OCI-LY3 (cell line): ENCODE measurements at regions not wholly inside any gene's neighbourhood (a gene's known extent, or its start where the extent isn't known, plus 50 kb on each side); places are given as distances from the start of the nearest gene placed in this dataset.

Experiments used
- CTCF ChIP-seq: fragments of 200-600, 300-600 bp; sonication (generic); IDR thresholded peaks from 2 replicates; pipeline ENCODE4 v1.5.1; 2014; ENCODE audit warnings: antibody characterized with exemption, low read length, low read depth
- EZH2phosphoT487 ChIP-seq: fragments of 200-600 bp; shearing (Covaris generic); IDR thresholded peaks from 2 replicates; pipeline ENCODE4 v1.6.1; 2018; ENCODE audit warnings: antibody characterized with exemption, mixed run types, low read depth

- TF ChIP-seq CTCF: no peak
- no peak for TF ChIP-seq EZH2phosphoT487
Observed at GRCh38 chr4:141909541-141909940, 273.2 kb downstream of the IL15 start.
